GM23248 (cell line): ENCODE measurements at regions not wholly inside any gene's neighbourhood (a gene's known extent, or its start where the extent isn't known, plus 50 kb on each side); places are given as distances from the start of the nearest gene placed in this dataset.

Experiments
- EZH2 ChIP-seq: fragments of 200-600 bp; sonication (generic); IDR thresholded peaks from 2 replicates; pipeline ENCODE4 v1.6.1; 2018; ENCODE audit warnings: antibody characterized with exemption, mild to moderate bottlenecking; ENCODE audit not compliant: insufficient read depth, poor library complexity, severe bottlenecking
- EZH2phosphoT487 ChIP-seq: fragments of 200-600 bp; sonication (generic); IDR thresholded peaks from 2 replicates; pipeline ENCODE4 v1.6.1; 2018; ENCODE audit warnings: antibody characterized with exemption, moderate library complexity, mild to moderate bottlenecking, low read depth; ENCODE audit not compliant: insufficient read depth

- TF ChIP-seq EZH2 = no peak
- TF ChIP-seq EZH2phosphoT487 = no peak
Observed at GRCh38 chr2:123901256-123901655, 123.8 kb upstream of the CNTNAP5 start.
